ENCODE measurements at regions not wholly inside any gene's neighbourhood (a gene's known extent, or its start where the extent isn't known, plus 50 kb on each side); places are given as distances from the start of the nearest gene placed in this dataset.

- Histone ChIP-seq H3K4me3 (ENCODE audit: low read depth, low read length) (no peak overlapping the region), H3K27me3 (ENCODE audit: control insufficient read depth, insufficient read depth, low read length) (no peaks in the 10 kb centered on the region), H3K36me3 (ENCODE audit: control insufficient read depth, insufficient read depth, low read length) (no peaks in the 10 kb centered on the region)
- FAIRE-seq (no peak), DNase-seq (ENCODE audit: low read depth) (no peak)
- TF ChIP-seq CTCF (IDR thresholded peaks at IDR 0.05; ENCODE audit: insufficient read depth, low read length, severe bottlenecking): no peak
These were observed 362.2 kb upstream of the SFSWAP start for GRCh38 chr12:131348646-131349045.

- DNase-seq (ENCODE audit: low read depth) (no peak), FAIRE-seq (no peak)
- Histone ChIP-seq H3K36me3 (ENCODE audit: control insufficient read depth, insufficient read depth, low read length) (no peaks in the 10 kb centered on the region), H3K4me3 (ENCODE audit: low read depth, low read length) (no peak overlapping the region), H3K27me3 (ENCODE audit: control insufficient read depth, insufficient read depth, low read length) (no peaks in the 10 kb centered on the region)
- no peak for TF ChIP-seq CTCF (IDR thresholded peaks at IDR 0.05; ENCODE audit: insufficient read depth, low read length, severe bottlenecking)
These were observed 361.3 kb upstream of the SFSWAP start for GRCh38 chr12:131349397-131350127.

GRCh38 chr12:131350943-131351318 lies 360.0 kb upstream of the SFSWAP start:
- no peak overlapping the region for H3K4me3 ChIP-seq (ENCODE audit: low read depth, low read length)
- H3K27me3 ChIP-seq (ENCODE audit: control insufficient read depth, insufficient read depth, low read length): no peaks in the 10 kb centered on the region
- DNase-seq (ENCODE audit: low read depth): no peak
- H3K36me3 ChIP-seq (ENCODE audit: control insufficient read depth, insufficient read depth, low read length): no peaks in the 10 kb centered on the region
- TF ChIP-seq CTCF (IDR thresholded peaks at IDR 0.05; ENCODE audit: insufficient read depth, low read length, severe bottlenecking): no peak
- FAIRE-seq: no peak

- FAIRE-seq (no peak), DNase-seq (ENCODE audit: low read depth) (no peak)
- Histone ChIP-seq H3K27me3 (ENCODE audit: control insufficient read depth, insufficient read depth, low read length) (no peaks in the 10 kb centered on the region), H3K4me3 (ENCODE audit: low read depth, low read length) (no peak overlapping the region), H3K36me3 (ENCODE audit: control insufficient read depth, insufficient read depth, low read length) (no peaks in the 10 kb centered on the region)
- no peak for TF ChIP-seq CTCF (IDR thresholded peaks at IDR 0.05; ENCODE audit: insufficient read depth, low read length, severe bottlenecking)
These were observed 359.4 kb upstream of the SFSWAP start for GRCh38 chr12:131351319-131352028.

GRCh38 chr12:131352296-131352900 lies 358.5 kb upstream of the SFSWAP start:
- FAIRE-seq (no peak), DNase-seq (ENCODE audit: low read depth) (no peak)
- Histone ChIP-seq H3K4me3 (ENCODE audit: low read depth, low read length) (no peak overlapping the region), H3K27me3 (ENCODE audit: control insufficient read depth, insufficient read depth, low read length) (no peaks in the 10 kb centered on the region), H3K36me3 (ENCODE audit: control insufficient read depth, insufficient read depth, low read length) (no peaks in the 10 kb centered on the region)
- no peak for TF ChIP-seq CTCF (IDR thresholded peaks at IDR 0.05; ENCODE audit: insufficient read depth, low read length, severe bottlenecking)
